Panc1 (cell line): ENCODE measurements at regions not wholly inside any gene's neighbourhood (a gene's known extent, or its start where the extent isn't known, plus 50 kb on each side); places are given as distances from the start of the nearest gene placed in this dataset.

ENCODE experiments used
- ATAC-seq: fragments of 200-7000 bp; cut with Tn5 transposase; 2 replicates; pipeline ENCODE4 v1.9.1; 2020; ENCODE audit warnings: mild to moderate bottlenecking, moderate library complexity
- BruUV-seq: library from RNA; stranded (reverse); fragments of 400-500 nt; replicated peaks from 2 replicates; lab custom pipeline; 2021; lab: Mats Ljungman, UMichigan
- CTCF ChIA-PET: fragments of 300-600 bp; sonication (Branson Sonifier 250); formaldehyde crosslinking; loops from one replicate; lab custom pipeline; 2022; ENCODE audit warnings: antibody characterized with exemption; lab: Charles Lee
- POLR2A ChIA-PET: fragments of 300-600 bp; sonication (Branson Sonifier 250); formaldehyde crosslinking; loops from one replicate; lab custom pipeline; 2022; ENCODE audit warnings: antibody characterized with exemption; lab: Charles Lee
- DNase-seq: peaks from one replicate; pipeline ENCODE4 v3.0.0-alpha.2; 2010; ENCODE audit warnings: low read depth, low spot score
- H3K27ac ChIP-seq: 2 replicates; pipeline ENCODE4 v1.5.1; 2011; ENCODE audit warnings: mild to moderate bottlenecking, low read length, inconsistent platforms
- H3K27me3 ChIP-seq: fragments of 200-500 bp; sonication (Bioruptor generic); 2 replicates; pipeline ENCODE4 v1.6.0; 2014; ENCODE audit warnings: low read length, inconsistent platforms; ENCODE audit not compliant: control insufficient read depth, insufficient read depth
- H3K36me3 ChIP-seq: fragments of 200-500 bp; sonication (Bioruptor generic); 2 replicates; pipeline ENCODE4 v1.5.1; 2014; ENCODE audit warnings: inconsistent platforms, mild to moderate bottlenecking, low read length, moderate library complexity; ENCODE audit not compliant: control insufficient read depth, insufficient read depth
- H3K4me1 ChIP-seq: 2 replicates; pipeline ENCODE4 v1.5.1; 2011; ENCODE audit warnings: inconsistent platforms, mild to moderate bottlenecking, low read length, moderate library complexity; ENCODE audit not compliant: control insufficient read depth, insufficient read depth
- H3K4me3 ChIP-seq, 2 experiments: 2 replicates each; pipeline ENCODE4 v1.5.1; 2011 to 2012; ENCODE audit warnings: low read depth in 2 of 2, low read length in 2 of 2, mild to moderate bottlenecking in 2 of 2, inconsistent platforms in 1 of 2, moderate library complexity in 1 of 2
- H3K9me3 ChIP-seq: fragments of 200-500 bp; sonication (Bioruptor generic); 2 replicates; pipeline ENCODE4 v1.5.1; 2014; ENCODE audit warnings: low read depth, mild to moderate bottlenecking, inconsistent platforms, low read length, moderate library complexity; ENCODE audit not compliant: control insufficient read depth, insufficient read depth
- CTCF ChIP-seq: fragments of 450-650 bp; IDR thresholded peaks from 2 replicates; pipeline ENCODE4 v1.5.1; 2017; ENCODE audit warnings: mild to moderate bottlenecking
- POLR2AphosphoS5 ChIP-seq: IDR thresholded peaks from 2 replicates; pipeline ENCODE4 v1.6.1; 2012; ENCODE audit warnings: mild to moderate bottlenecking, low read depth, low read length, moderate library complexity
- SIN3A ChIP-seq: IDR thresholded peaks from 2 replicates; pipeline ENCODE4 v1.6.1; 2012; ENCODE audit warnings: low read depth, mild to moderate bottlenecking, low read length, moderate library complexity, borderline replicate concordance; ENCODE audit not compliant: insufficient read depth
- TCF7L2 ChIP-seq: IDR thresholded peaks from 2 replicates; pipeline ENCODE4 v1.6.1; 2011; ENCODE audit warnings: mild to moderate bottlenecking, low read depth, low read length, inconsistent platforms
- in situ Hi-C: cut with HindIII; loops from 2 replicates; pipeline ENCODE4 v1.10.0; 2016; ENCODE audit warnings: low sequenced_read_pairs, low pct_unique_long_range_greater_than_20kb
- intact Hi-C: fragments of 100-400 bp; cut with micrococcal nuclease; formaldehyde crosslinking; loops from one replicate; pipeline ENCODE4 v1.10.0; 2022; ENCODE audit not compliant: unreplicated experiment
- TF ChIP-seq, protein P1 (sequence below), 2 experiments: IDR thresholded peaks; 2 replicates each; pipeline ENCODE4 v1.6.1; 2011 to 2012; ENCODE audit warnings: low read depth in 2 of 2, control low read depth in 1 of 2, low read length in 1 of 2, mild to moderate bottlenecking in 1 of 2, moderate library complexity in 1 of 2; ENCODE audit not compliant: insufficient read depth in 1 of 2

- intact Hi-C loops (no loop called here), in situ Hi-C loops (no loop called here)
- H3K27ac ChIP-seq = no peak overlapping the region
- DNase-seq (no peak), ATAC-seq (no peak)
- BruUV-seq = no TSS peak
- TF ChIP-seq POLR2AphosphoS5 (no peak), CTCF (no peak), SIN3A (no peak), TCF7L2 (no peak)
- TF ChIP-seq, protein P1, sequence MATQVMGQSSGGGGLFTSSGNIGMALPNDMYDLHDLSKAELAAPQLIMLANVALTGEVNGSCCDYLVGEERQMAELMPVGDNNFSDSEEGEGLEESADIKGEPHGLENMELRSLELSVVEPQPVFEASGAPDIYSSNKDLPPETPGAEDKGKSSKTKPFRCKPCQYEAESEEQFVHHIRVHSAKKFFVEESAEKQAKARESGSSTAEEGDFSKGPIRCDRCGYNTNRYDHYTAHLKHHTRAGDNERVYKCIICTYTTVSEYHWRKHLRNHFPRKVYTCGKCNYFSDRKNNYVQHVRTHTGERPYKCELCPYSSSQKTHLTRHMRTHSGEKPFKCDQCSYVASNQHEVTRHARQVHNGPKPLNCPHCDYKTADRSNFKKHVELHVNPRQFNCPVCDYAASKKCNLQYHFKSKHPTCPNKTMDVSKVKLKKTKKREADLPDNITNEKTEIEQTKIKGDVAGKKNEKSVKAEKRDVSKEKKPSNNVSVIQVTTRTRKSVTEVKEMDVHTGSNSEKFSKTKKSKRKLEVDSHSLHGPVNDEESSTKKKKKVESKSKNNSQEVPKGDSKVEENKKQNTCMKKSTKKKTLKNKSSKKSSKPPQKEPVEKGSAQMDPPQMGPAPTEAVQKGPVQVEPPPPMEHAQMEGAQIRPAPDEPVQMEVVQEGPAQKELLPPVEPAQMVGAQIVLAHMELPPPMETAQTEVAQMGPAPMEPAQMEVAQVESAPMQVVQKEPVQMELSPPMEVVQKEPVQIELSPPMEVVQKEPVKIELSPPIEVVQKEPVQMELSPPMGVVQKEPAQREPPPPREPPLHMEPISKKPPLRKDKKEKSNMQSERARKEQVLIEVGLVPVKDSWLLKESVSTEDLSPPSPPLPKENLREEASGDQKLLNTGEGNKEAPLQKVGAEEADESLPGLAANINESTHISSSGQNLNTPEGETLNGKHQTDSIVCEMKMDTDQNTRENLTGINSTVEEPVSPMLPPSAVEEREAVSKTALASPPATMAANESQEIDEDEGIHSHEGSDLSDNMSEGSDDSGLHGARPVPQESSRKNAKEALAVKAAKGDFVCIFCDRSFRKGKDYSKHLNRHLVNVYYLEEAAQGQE (IDR thresholded peaks at IDR 0.05; ENCODE audit: insufficient read depth in 1 of 2, low read depth in 2 of 2, low read length in 1 of 2) = no peak
- POLR2A ChIA-PET = no interaction called here
- H3K4me3 ChIP-seq = no peak overlapping the region
- H3K4me1 ChIP-seq = no peaks in the 10 kb centered on the region
- H3K27me3 ChIP-seq = no peaks in the 10 kb centered on the region
- H3K9me3 ChIP-seq = no peaks in the 10 kb centered on the region
- H3K36me3 ChIP-seq = no peaks in the 10 kb centered on the region
- CTCF ChIA-PET = no interaction called here
Observed at GRCh38 chr7:69184339-69184738, 413.9 kb upstream of the AUTS2 start.

DNA sequence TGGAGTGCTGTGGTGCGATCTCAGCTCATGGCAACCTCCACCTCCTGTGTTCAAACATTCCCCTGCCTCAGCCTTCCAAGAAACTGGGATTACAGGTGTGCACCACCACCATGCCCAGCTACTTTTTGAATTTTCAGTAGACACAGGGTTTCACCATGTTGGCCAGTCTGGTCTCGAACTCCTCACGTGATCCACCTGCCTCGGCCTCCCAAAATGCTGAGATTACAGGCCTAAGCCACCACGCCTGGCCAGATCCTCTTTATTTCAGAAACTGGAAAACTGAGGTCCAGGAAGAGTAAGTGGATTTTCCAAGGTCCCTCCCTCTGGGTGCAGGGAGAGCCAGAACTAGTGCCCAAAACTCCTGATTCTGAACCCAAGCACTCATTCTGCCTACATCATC, 413.1 kb upstream of the AUTS2 start:
- DNase-seq (no peak), ATAC-seq (no peak)
- Histone ChIP-seq H3K27me3 (no peaks in the 10 kb centered on the region), H3K9me3 (no peaks in the 10 kb centered on the region), H3K4me1 (no peaks in the 10 kb centered on the region), H3K36me3 (no peaks in the 10 kb centered on the region), H3K4me3 (no peak overlapping the region), H3K27ac (no peak overlapping the region)
- no peak for TF ChIP-seq POLR2AphosphoS5
- no peak for TF ChIP-seq TCF7L2
- TF ChIP-seq SIN3A = no peak
- TF ChIP-seq CTCF = no peak
- TF ChIP-seq, protein P1 (IDR thresholded peaks at IDR 0.05; ENCODE audit: insufficient read depth in 1 of 2, low read depth in 2 of 2, low read length in 1 of 2) = no peak
- BruUV-seq = no TSS peak
- POLR2A ChIA-PET = no interaction called here
- in situ Hi-C loops (no loop called here), intact Hi-C loops (no loop called here)
- CTCF ChIA-PET = no interaction called here
